T1000 (cell line): ENCODE measurements at regions not wholly inside any gene's neighbourhood (a gene's known extent, or its start where the extent isn't known, plus 50 kb on each side); places are given as distances from the start of the nearest gene placed in this dataset.

Source experiments
- DNase-seq: peaks from one replicate; lab custom pipeline; 2025; ENCODE audit warnings: mixed read lengths; lab: John Stamatoyannopoulos, UW

DNA sequence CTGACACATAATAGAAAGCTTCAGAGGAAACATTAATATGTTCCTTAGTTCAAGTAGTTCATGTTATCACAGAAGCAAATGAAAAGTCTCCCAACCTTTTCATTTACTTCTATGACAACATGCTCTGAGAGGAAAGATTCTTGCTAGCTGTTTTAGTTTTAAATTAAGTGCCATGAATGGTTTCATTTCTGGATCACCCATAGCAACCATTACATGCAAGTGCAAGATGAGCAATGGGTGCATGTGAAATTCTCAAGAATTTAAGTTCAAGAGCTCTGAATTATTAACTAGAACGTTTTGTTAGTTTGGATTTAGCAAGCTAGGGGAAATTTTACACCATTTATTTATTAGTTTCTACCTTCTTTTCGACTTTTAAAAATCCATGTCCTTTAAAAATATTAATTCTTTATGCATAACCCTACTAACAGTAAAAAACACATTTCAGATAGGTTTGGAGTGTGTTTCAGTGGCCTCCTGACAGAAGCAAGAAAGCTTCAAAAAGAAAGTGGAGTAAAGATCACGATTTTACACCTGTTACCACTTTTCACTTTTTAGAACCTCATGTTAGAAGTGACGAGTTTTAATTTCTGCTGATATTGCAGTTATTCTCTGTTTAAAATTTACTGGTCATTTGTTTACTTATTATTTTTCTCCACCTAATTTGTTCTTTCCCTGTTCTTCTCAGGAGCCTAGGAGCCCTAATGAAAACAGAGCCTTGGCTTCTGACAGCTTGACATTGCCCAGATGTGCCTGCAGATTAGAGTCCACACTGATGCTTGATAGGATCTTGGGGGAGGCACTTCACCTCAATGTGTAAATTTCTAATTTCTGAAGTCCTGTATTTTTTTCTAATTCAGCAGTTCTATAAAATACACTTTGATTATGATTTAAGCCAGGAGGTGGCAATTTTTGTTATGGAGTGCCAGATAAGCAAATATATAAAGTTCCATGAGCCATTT lies 995.3 kb upstream of the PHF14 start:
- no peak for DNase-seq

GRCh38 chr7:9981742-9982349 lies 991.8 kb upstream of the PHF14 start:
- DNase-seq: no peak

DNA sequence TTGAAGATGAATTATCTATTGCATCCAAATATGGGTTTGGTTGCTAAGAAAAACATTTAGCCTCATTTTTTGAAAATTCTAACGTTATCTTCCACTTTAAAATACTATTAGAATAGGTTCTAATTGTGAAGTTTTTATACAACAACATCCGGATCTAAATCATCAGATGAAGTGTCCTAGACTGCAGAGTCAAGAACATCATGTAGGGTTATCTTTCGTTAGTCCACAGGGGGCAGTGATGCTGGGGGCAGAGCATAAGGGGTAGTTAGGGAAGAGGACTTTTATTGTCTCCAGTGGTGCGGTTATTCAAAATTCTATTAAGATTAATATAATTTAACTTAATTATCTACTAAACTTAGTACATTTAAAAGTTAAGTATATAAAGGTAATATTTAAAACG lies 990.6 kb upstream of the PHF14 start:
- DNase-seq: no peak

- no peak for DNase-seq
These were observed 958.0 kb upstream of the PHF14 start for GRCh38 chr7:10015687-10016086.

- no peak for DNase-seq
These were observed 951.2 kb upstream of the PHF14 start for GRCh38 chr7:10022480-10022879.

DNA sequence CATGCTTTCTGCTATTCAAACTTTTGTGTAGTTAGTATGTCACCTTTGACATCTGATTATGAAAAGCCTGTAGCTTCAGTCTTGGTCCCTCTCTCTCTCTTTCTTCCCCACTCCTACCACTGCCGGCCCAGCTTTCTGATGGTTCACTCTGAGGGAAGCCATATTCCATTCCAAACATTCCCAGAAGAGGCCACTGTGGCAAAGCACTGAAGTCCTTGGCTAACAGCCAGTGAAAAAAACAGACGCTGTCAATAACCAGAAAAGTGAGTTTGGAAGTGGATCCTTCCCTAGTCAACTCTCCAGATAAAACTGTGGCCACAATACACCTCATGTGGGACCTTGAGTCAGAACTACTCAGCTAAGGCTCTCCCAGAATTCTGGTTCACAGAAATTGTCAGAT lies 950.7 kb upstream of the PHF14 start:
- no peak for DNase-seq

DNA sequence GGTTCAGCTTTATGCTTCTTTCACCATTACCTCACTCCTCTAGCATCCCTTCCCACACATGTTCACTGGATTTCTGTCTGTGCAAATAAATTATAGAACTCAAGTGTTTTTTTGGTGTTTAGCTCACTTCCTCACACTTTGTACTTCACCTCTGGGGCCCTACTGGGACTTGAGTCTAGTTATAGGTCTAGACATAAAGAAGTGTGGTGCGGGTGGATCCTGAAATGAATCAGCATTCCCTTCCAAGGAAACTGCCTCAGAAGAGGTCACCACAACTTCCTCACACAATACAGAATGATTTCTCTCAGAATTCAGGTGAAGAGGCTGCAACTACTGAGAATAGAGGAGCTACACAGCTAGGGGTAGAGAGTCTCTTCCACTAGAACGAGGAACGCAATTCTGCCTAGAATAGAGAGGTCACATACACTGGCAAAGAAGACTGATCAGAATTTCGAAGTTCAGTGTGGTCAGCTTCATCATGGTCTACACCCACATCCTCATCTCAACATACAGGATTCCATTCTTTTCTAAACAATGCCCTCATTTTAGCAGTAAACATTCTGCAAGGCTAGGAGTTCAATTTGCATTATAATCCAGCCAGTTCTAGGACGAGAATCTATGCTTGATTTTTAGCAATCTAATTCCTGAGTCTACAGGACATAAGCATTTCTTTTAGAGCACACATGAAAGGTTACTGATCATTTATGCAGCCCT lies 938.7 kb upstream of the PHF14 start:
- DNase-seq: no peak

DNA sequence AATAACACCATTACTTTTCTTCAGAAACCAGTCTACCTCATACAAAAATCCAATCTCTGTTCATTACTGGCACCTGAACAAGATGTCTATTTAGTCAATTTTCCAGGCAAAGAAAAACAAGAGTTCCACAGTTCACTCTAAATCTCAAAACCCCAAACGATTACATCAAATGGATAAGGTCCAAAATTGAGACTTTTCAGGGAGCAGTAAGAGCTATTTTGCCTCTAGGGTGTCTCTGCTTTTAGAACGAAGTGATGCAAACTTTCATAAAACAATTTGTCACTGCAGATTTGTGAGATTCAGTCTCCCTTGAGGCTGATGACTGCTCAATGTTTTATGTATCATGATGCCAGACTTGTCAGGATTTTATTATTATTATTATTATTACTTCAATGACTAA lies 937.0 kb upstream of the PHF14 start:
- no peak for DNase-seq

DNA sequence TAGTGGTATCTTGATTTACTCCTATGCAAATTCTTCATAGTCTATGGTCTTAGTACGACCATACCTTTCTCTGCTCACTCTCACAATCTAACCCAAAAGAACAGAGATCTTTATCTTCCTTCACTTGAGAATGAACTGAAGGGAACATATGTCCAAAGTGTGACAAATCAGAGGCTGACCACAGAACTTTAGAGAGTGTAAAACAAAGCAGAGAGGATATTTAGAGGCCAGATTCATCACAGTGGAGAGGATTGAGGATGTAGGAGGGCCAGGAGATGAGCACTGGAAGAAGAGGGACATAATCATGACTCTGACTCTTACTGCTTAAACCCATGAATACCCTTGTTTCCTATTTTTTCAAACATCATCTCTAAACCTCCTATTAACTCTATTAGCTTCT lies 935.3 kb upstream of the PHF14 start:
- DNase-seq: no peak

- DNase-seq: no peak
These were observed 933.0 kb upstream of the PHF14 start for GRCh38 chr7:10040674-10041073.

- DNase-seq: no peak
These were observed 902.8 kb upstream of the PHF14 start for GRCh38 chr7:10070899-10071298.

GRCh38 chr7:10075866-10076265 lies 897.8 kb upstream of the PHF14 start:
- DNase-seq: no peak

GRCh38 chr7:10076660-10077300 lies 896.9 kb upstream of the PHF14 start:
- DNase-seq: no peak

GRCh38 chr7:10079572-10079971 lies 894.1 kb upstream of the PHF14 start:
- DNase-seq: no peak

GRCh38 chr7:10082896-10083295 lies 890.8 kb upstream of the PHF14 start:
- DNase-seq: no peak

DNA sequence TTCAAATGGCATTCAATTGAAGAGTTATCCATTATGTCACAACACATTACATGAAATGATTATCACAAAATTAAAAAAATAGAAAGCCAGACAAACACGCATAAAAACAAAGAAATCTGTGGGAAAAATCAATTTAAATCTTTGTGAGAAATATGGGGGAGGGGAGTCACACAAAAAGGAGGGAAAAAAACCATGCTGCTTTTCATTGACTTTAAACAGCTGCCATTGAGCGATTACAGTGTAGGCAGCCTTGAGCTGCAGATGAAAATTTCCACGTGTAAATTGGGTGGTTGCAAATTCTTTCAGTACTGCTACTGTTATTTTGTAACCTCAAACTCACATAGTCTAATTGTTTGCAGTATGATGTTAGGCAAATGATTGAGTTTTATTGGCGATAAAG lies 889.9 kb upstream of the PHF14 start:
- no peak for DNase-seq

GRCh38 chr7:10085231-10085630 lies 888.4 kb upstream of the PHF14 start:
- DNase-seq: no peak

DNA sequence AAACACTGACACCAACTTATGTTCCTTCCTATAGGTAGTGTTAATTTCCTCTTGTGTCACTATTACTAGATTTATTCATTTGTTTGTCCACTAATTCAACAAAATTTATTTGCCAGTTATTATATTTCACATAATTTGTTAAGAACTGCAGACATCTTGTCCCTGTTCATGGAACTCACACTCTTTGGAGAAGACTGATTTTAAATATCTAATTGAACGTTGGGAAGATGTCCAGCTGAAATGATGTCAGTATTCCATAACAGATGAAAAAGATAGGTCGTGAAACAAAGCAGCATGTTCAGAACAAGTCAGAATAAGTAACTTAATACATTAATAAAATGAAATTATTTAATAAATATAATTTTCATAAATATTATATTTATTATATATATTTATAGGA lies 873.1 kb upstream of the PHF14 start:
- DNase-seq: no peak

- DNase-seq: no peak
These were observed 872.3 kb upstream of the PHF14 start for GRCh38 chr7:10101351-10101750.

- no peak for DNase-seq
These were observed 869.4 kb upstream of the PHF14 start for GRCh38 chr7:10104292-10104691.

- no peak for DNase-seq
These were observed 867.1 kb upstream of the PHF14 start for GRCh38 chr7:10106609-10107008.

DNA sequence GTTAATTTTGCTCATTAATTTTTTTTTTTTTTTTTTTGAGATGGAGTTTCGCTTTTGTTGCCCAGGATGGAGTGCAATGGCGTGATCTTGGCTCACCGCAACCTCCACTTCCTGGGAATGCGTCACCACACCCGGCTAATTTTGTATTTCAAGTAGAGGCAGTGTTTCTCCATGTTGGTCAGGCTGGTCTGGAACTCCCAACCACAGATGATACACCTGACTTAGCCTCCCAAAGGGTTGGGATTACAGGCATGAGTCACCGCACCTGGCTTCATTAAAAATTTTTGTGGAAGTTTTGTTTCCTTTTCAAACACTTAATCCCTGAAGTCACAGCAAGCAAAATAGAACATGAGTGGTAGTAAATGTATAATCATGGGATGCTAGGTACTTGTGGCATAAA lies 857.2 kb upstream of the PHF14 start:
- DNase-seq: no peak
